Osteocyte (in vitro differentiated cells): ENCODE measurements at regions not wholly inside any gene's neighbourhood (a gene's known extent, or its start where the extent isn't known, plus 50 kb on each side); places are given as distances from the start of the nearest gene placed in this dataset.

Experiments used
- DNase-seq: peaks from one replicate; pipeline ENCODE4 v3.0.0; 2021; ENCODE audit warnings: mixed read lengths; ENCODE audit not compliant: unreplicated experiment; ENCODE audit errors: extremely low spot score
- H3K27ac Mint-ChIP-seq: one replicate; pipeline ENCODE4 v1.8.0; 2021; ENCODE audit warnings: mild to moderate bottlenecking, mixed read lengths; ENCODE audit not compliant: unreplicated experiment
- H3K27me3 Mint-ChIP-seq: one replicate; pipeline ENCODE4 v1.8.0; 2021; ENCODE audit warnings: mixed read lengths; ENCODE audit not compliant: unreplicated experiment
- H3K36me3 Mint-ChIP-seq: one replicate; pipeline ENCODE4 v1.8.0; 2021; ENCODE audit warnings: mixed read lengths; ENCODE audit not compliant: unreplicated experiment
- H3K4me1 Mint-ChIP-seq: one replicate; pipeline ENCODE4 v1.8.0; 2021; ENCODE audit warnings: mixed read lengths; ENCODE audit not compliant: unreplicated experiment
- H3K4me3 Mint-ChIP-seq: one replicate; pipeline ENCODE4 v1.8.0; 2021; ENCODE audit warnings: mild to moderate bottlenecking, moderate library complexity, mixed read lengths; ENCODE audit not compliant: unreplicated experiment
- H3K9me3 Mint-ChIP-seq: one replicate; pipeline ENCODE4 v1.8.0; 2021; ENCODE audit warnings: mixed read lengths; ENCODE audit not compliant: unreplicated experiment
- CTCF ChIP-seq: fragments of 200-600 bp; sonication (generic); IDR thresholded peaks from 2 replicates; pipeline ENCODE4 v1.5.0; 2021; ENCODE audit warnings: antibody characterized with exemption, mild to moderate bottlenecking, moderate library complexity

- H3K36me3 Mint-ChIP-seq, result no peaks in the 10 kb centered on the region
- TF ChIP-seq CTCF, result no peak
- peak overlapping the region; percentile 99 for H3K27ac Mint-ChIP-seq
- DNase-seq, result no peak
- no peaks in the 10 kb centered on the region for H3K27me3 Mint-ChIP-seq
- peak overlapping the region; percentile 77 for H3K4me3 Mint-ChIP-seq
- H3K4me1 Mint-ChIP-seq, result peaks cover 61% of the 10 kb centered on the region
- H3K9me3 Mint-ChIP-seq, result no peaks in the 10 kb centered on the region
Observed at GRCh38 chr20:53827292-53828087, 233.9 kb upstream of the ZNF217 start.

- Mint-ChIP-seq H3K27me3 (no peaks in the 10 kb centered on the region), H3K27ac (peak overlapping the region; percentile 99), H3K36me3 (no peaks in the 10 kb centered on the region), H3K9me3 (no peaks in the 10 kb centered on the region), H3K4me1 (peaks cover 56% of the 10 kb centered on the region), H3K4me3 (peak overlapping the region; percentile 23)
- no peak for TF ChIP-seq CTCF
- no peak for DNase-seq
Observed at GRCh38 chr20:53826597-53827291, 233.1 kb upstream of the ZNF217 start.

GRCh38 chr20:53826090-53826489 lies 232.5 kb upstream of the ZNF217 start:
- Mint-ChIP-seq H3K36me3 (no peaks in the 10 kb centered on the region), H3K27me3 (no peaks in the 10 kb centered on the region), H3K4me3 (no peak overlapping the region), H3K27ac (no peak overlapping the region), H3K4me1 (peaks cover 56% of the 10 kb centered on the region), H3K9me3 (no peaks in the 10 kb centered on the region)
- TF ChIP-seq CTCF, result no peak
- DNase-seq, result no peak

- DNase-seq, result no peak
- Mint-ChIP-seq H3K9me3 (no peaks in the 10 kb centered on the region), H3K4me1 (peaks cover 49% of the 10 kb centered on the region), H3K27ac (no peak overlapping the region), H3K36me3 (no peaks in the 10 kb centered on the region), H3K27me3 (no peaks in the 10 kb centered on the region), H3K4me3 (no peak overlapping the region)
- TF ChIP-seq CTCF, result no peak
Observed at GRCh38 chr20:53825282-53825681, 231.6 kb upstream of the ZNF217 start.

GRCh38 chr20:53824779-53825178 lies 231.1 kb upstream of the ZNF217 start:
- no peak for DNase-seq
- Mint-ChIP-seq H3K36me3 (no peaks in the 10 kb centered on the region), H3K4me1 (peaks cover 44% of the 10 kb centered on the region), H3K27me3 (no peaks in the 10 kb centered on the region), H3K9me3 (no peaks in the 10 kb centered on the region), H3K27ac (no peak overlapping the region), H3K4me3 (no peak overlapping the region)
- no peak for TF ChIP-seq CTCF
